Kidney epithelial cell (primary cell): ENCODE measurements at regions not wholly inside any gene's neighbourhood (a gene's known extent, or its start where the extent isn't known, plus 50 kb on each side); places are given as distances from the start of the nearest gene placed in this dataset.
"Not testable (repeated sequence)": the region's sequence is repeated elsewhere in the genome, so short reads cannot be mapped to it uniquely, and the experiment has no call there.

Experiments used
- DNase-seq: peaks from one replicate; pipeline ENCODE4 v3.0.0-alpha.2; 2010; ENCODE audit warnings: low read depth
- H3K27me3 ChIP-seq: 2 replicates; pipeline ENCODE4 v1.6.0; 2011; ENCODE audit warnings: low read length; ENCODE audit not compliant: control insufficient read depth, insufficient read depth
- H3K36me3 ChIP-seq: 2 replicates; pipeline ENCODE4 v1.5.1; 2011; ENCODE audit warnings: low read length; ENCODE audit not compliant: control insufficient read depth, insufficient read depth
- H3K4me3 ChIP-seq: 2 replicates; pipeline ENCODE4 v1.5.1; 2011; ENCODE audit warnings: low read depth, mild to moderate bottlenecking, control low read depth, low read length
- TF ChIP-seq, protein P1 (sequence below): IDR thresholded peaks from 2 replicates; pipeline ENCODE4 v1.5.1; 2011; ENCODE audit warnings: mild to moderate bottlenecking, moderate library complexity, low read length, control low read depth, inconsistent platforms; ENCODE audit not compliant: insufficient read depth, poor library complexity, severe bottlenecking

GRCh38 chr4:115505326-115505725, 391.9 kb upstream of the NDST4 start:
- no peaks in the 10 kb centered on the region for H3K27me3 ChIP-seq
- no peak for DNase-seq
- no peaks in the 10 kb centered on the region for H3K36me3 ChIP-seq
- H3K4me3 ChIP-seq, result no peak overlapping the region
- TF ChIP-seq, protein P1, sequence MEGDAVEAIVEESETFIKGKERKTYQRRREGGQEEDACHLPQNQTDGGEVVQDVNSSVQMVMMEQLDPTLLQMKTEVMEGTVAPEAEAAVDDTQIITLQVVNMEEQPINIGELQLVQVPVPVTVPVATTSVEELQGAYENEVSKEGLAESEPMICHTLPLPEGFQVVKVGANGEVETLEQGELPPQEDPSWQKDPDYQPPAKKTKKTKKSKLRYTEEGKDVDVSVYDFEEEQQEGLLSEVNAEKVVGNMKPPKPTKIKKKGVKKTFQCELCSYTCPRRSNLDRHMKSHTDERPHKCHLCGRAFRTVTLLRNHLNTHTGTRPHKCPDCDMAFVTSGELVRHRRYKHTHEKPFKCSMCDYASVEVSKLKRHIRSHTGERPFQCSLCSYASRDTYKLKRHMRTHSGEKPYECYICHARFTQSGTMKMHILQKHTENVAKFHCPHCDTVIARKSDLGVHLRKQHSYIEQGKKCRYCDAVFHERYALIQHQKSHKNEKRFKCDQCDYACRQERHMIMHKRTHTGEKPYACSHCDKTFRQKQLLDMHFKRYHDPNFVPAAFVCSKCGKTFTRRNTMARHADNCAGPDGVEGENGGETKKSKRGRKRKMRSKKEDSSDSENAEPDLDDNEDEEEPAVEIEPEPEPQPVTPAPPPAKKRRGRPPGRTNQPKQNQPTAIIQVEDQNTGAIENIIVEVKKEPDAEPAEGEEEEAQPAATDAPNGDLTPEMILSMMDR, result no peak

DNA sequence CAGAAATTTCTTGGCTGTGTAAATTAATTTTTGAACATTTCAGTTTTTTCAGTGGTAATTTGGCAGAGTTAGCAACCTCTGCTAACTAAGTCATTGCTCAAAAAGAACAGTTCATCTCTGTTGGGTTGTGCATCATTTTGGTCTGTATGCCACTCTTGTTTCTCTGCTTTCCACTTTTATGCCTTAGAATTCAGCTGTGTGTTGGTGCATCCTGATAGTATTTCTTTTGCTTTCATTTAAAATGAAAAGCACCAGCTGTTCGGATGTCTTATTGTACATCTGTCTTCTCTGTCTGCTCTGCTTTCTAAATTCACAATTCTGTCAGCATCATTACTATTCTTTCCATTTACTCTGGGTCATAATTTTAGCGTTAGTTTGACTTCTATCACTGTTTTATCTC, 388.2 kb upstream of the NDST4 start:
- TF ChIP-seq, protein P1, result no peak
- Histone ChIP-seq H3K4me3 (no peak overlapping the region), H3K36me3 (no peaks in the 10 kb centered on the region), H3K27me3 (no peaks in the 10 kb centered on the region)
- DNase-seq, result no peak

DNA sequence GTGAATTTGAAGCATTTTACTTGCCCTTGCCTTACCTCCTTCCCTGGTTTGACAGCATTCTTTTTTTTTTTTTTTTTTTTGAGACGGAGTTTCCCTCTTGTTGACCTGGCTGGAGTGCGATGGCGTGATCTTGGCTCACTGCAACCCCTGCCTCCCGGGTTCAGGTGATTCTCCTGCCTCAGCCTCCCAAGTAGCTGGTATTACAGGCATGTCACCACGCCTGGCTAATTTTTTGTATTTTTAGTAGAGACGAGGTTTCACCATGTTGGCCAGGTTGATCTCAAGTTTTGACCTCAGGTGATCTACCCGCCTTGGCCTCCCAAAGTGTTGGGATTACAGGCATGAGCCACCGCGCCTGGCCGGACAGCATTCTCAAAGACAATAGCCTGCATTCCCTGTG, 380.4 kb upstream of the NDST4 start:
- not testable (repeated sequence) for H3K36me3 ChIP-seq, DNase-seq, H3K27me3 ChIP-seq, H3K4me3 ChIP-seq

DNA sequence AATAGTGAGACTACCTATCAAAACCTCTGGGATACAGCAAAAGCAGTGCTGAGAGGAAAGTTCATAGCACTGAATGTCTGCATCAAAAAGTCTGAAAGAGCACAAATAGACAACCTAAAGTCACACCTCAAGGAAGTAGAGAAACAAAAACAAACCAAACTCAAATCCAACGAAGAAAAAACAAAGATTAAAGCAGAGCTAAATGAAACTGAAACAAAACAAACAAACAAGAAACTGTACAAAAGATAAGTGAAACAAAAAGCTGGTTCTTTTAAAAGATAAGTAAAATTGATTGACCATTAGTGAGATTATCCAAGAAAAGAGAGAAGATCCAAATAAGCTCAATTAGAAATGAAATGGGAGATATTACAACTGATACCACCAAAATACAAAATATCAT, 378.3 kb upstream of the NDST4 start:
- TF ChIP-seq, protein P1, result no peak
- DNase-seq, result no peak
- Histone ChIP-seq H3K27me3 (no peaks in the 10 kb centered on the region), H3K36me3 (no peaks in the 10 kb centered on the region), H3K4me3 (no peak overlapping the region)

DNA sequence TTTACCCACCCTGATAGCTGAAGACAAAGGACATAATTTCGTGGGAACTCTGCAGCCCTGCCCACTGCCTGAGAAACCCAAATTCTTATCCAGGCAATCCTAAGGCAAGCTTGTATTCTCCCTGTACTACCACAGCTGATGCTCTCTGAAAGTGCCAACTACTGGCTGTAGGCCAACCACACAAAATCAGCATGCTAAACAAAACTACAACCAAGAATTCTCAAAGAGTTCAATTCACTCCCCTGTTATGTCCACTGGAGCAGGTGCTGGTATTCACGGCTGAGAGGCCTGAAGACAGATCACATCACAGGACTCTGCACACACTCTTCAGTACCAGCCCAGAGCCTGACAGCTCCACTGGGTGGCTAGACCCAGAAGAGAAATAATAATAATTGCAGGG, 375.9 kb upstream of the NDST4 start:
- Histone ChIP-seq H3K36me3 (no peaks in the 10 kb centered on the region), H3K4me3 (no peak overlapping the region), H3K27me3 (no peaks in the 10 kb centered on the region)
- no peak for DNase-seq
- TF ChIP-seq, protein P1, result no peak

DNA sequence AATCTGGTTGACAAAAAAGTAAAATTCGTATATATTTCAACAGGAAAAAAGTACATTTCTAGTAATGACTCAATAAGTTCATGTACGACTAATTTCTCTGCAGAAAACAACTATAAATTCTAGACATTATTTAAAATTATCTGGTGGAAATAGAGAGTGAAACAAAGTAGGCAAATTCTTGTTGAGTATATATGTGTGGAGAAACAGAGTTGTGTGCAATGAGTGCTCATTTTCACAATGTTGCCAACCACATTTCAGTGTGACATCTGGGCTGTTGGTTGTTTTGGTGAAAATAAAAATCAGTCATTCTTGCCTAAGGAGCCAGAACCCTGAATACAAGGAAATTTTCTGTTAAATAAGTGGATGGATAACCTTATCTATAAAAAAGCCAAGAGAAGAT, 372.0 kb upstream of the NDST4 start:
- no peaks in the 10 kb centered on the region for H3K27me3 ChIP-seq
- H3K4me3 ChIP-seq, result no peak overlapping the region
- H3K36me3 ChIP-seq, result no peaks in the 10 kb centered on the region
- DNase-seq, result no peak
- TF ChIP-seq, protein P1, result no peak
